Germinal center (tissue), 1 donor: ENCODE measurements at regions not wholly inside any gene's neighbourhood (a gene's known extent, or its start where the extent isn't known, plus 50 kb on each side); places are given as distances from the start of the nearest gene placed in this dataset.
"Not testable (repeated sequence)": the region's sequence is repeated elsewhere in the genome, so short reads cannot be mapped to it uniquely, and the experiment has no call there.

Experiments
- DNase-seq: peaks from one replicate; pipeline ENCODE4 v3.0.0; 2012; ENCODE audit warnings: mixed read lengths, low spot score

DNA sequence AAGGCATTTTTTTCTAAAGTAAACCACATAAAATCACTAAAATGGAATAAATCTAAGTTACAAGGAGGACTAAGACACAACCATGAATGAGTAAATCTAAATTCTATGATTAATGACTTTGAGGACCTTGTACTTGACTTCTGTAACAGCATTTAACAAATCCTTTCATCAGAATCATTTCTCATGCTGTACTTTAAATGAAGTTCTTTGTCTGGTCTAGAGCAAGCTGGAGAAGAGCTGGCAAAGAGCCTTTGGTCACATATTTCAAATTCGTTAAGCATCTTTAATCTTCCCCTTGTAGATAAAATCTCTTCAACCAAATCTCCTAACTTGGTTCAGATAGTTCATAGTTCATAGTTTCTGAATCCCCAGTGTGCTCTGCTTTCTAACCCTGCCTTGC, 405.4 kb downstream of the PTPRC start:
- DNase-seq: no peak

DNA sequence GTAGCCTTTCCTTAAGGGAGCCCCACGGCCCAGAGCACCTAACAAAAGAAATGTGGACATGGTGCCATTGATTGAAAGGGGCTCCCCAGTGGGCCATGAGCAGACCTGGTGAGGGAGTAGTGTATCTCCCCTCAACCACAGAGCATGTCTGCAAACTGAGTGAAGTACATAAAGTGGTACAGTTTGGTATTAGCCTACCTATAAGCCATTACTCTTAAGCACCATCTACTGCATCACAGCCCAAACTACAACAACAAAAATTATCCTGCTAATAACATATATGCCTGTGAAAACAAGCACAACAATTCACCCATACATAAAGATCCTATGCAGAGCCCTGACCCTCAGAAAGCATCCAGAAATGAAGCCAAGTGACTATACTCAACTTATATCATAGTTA, 407.8 kb downstream of the PTPRC start:
- peak; percentile 6 for DNase-seq

DNA sequence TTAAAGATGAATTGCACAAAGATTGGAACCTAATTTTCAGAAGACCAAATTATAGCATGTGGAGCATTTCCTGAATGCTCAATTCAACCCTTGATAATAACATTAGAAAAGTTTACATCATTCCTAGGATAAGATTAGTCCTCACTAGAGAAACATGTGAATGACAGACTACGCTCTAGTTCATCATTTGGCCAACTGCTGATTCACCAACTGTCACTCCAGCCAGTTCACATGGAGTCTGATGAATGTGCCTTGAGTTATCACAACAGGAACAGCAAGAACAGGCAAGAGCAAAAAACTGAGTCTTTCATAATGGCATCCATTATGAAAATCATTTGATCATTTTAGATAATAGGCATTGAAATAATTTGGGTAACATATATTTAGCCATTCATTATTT, 415.9 kb downstream of the PTPRC start:
- DNase-seq: no peak

DNA sequence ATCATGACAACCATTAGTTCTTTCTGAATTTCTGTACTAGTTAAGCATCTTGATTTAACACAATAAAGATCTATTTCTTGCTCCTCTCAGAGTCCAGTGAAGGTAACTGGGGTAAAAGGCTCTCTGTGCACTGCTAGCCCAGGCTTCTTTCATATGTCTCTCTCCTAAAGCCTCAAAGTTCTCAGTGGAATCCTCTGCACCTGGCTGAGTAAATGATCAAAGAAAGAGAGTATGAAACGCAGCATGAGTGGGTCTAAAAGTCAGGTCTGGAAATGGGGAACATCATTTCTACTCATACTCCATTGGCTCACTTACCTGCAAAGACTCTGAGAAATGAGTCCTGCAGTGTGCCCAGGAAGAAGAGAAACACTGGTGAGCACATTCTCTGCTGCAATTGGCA, 418.5 kb downstream of the PTPRC start:
- no peak for DNase-seq

DNA sequence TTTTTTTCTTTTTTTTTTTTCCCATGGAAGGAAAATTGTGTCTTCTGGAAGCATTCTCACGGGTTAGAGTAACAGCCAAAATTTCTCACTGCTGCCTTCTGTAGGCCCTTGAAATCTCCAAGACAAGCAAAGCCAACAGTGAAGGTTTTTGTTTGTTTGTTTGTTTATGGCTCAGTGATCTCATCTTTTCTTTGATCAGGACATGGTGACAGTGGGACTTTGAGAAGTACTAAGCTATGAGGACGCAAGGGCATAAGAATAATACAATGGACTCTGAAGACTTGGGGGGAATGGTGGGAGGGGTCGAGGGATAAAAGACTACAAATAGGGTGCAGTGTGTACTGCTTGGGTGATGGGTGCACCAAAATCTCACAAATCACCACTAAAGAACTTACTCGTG, 419.4 kb downstream of the PTPRC start:
- DNase-seq: no peak

DNA sequence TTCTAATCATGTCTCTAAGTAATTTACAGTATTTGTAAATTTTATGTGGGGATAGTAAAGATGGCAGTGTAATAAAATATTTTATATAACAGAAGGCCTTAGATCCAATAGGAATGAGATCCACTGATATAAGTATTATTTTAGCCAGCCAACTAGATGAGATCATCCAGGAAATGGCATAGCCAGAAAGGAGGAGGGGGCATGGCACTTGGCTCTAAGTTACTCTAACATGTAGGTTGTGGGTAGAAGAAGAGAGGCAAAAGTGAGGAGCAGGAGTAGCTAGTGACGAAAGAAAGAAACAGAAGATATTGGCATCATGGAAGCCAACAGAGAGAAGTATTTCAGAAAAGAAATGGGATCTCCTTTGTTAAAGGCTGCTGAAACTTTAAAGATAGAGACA, 426.1 kb downstream of the PTPRC start:
- DNase-seq: no peak

DNA sequence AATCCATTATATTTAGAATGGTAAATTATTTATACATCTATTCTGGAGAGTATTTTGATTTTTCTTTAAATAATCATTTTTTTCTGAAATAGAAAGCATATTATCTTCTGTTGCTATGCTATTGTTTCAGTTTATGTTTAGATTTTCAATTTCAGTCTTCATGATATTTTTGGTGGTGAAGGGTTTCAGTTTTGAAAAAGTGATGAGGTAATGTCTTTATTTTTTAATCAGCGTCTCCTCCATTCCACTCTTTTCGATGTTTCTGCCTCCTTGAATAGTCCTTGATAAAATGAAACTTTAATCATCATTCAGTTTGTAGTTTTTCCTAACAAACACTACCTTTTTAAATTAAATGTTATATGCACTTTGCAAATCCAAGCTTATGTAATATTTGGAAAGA, 428.6 kb downstream of the PTPRC start:
- no peak for DNase-seq

DNA sequence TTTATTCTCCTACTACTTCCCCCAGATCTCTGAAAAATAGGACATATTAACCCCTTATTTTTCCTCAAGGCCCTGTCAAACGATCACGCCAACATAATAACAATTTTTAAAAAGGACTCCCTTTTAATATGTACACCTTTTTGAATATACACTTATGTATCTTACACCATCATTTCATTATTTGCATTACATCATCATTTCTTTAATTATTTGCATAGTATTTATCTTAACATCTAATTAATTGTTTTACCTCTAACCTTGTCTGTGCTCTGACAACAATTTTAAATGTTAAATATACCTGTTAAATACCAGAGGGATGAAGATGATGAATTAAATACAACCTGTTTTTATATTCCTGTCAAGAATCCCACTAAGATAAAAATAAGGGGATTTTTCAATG, 432.2 kb downstream of the PTPRC start:
- DNase-seq: no peak

DNA sequence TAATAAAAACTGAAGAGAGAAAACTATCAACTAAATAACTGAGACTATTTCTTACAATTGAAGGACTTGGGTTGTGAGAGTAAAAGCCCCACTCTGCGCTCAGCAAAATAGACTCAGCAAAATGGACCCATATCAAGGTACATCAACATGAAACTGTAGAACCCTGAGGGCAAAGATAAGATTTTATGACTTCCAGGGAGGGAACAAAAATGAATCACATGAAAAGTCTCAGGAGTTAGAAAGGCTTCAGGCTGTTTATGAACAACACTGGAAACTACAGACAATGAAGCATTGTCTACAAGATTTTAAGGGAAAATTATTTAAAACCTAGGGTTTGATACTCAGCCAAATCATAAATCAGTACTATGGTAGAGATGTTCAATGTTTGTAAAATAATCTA, 434.3 kb downstream of the PTPRC start:
- DNase-seq: no peak

DNA sequence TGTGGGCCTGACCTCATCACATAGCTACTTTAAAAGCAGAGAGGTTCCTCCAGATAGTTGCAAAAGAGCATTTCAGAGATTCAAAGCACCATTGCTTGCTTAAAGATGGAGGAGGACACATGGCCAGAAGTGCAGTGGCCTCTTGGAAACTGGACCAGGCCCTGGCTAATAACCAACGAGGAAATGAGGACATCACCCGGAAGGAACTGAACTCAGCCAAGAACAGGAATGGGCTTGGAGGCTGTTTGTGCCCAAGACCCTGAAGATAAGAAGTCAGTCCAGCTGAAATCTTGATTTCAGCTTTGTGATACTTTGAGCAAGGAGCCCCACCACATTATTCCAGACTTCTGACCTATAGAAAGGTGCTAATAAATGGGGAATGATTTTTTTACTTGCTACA, 437.0 kb downstream of the PTPRC start:
- no peak for DNase-seq

DNA sequence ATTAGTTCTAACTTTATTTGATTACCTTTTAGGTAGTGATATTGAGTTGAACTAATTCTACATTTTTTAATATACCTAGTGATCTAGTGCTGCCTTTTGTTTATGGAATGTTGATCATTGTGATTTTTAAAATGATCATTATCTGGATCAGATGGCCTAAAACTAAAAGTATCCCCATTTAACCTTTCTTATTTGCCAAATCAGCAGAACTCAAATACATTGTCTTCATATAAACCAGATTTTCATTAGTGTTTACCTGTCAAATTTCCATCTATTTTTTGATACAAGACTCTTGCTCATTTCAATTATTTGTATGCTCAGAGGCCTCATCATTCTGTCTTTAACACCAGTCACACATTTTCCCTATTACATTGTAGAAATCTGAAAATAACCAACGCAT, 441.2 kb downstream of the PTPRC start:
- DNase-seq: no peak

DNA sequence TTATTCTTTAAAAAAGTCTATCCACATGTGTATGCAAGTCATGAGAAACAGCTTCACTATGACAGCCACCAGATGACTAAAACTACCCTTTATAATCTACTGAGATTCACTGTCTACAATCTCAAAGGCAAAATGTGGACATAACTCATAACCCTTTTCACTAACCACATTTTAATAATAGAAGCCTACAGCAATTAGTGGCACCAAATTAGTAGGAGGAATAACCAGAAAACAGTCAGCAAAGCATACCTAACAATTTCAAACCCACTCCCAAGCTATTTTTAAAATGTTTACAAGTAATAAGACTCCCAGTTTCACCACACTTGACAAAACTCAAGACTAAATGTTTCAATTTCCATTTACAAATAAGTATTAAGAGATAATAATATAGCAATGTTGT, 442.9 kb downstream of the PTPRC start:
- DNase-seq: no peak

DNA sequence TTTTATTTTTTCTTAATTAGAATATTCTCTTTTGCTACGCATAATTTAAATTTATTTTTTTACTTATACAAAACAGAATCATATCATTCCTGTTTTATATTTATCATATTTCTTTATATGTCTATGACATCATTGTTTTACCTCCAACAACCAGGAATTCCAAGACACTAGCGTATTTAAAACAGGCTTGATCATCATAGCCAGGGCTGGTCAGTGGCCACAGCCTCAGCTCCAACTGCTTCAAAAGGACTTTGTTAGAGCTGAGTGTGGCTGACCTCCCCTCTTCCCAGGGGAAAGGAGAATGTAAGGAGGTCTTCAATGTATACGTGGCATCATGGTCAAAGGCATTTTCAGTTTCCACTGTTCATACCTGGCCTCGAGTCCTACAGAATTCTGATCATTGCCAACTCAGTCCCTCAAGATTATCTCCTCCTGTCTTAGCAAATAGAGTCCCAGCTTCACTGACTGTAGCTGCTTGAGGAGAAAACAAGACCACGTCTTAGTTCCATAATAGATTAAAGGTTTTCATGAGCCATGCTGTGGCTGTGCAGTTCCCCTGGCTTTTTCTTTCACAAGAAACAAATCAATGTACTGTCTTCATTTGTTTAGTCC, 444.0 kb downstream of the PTPRC start:
- no peak for DNase-seq

DNA sequence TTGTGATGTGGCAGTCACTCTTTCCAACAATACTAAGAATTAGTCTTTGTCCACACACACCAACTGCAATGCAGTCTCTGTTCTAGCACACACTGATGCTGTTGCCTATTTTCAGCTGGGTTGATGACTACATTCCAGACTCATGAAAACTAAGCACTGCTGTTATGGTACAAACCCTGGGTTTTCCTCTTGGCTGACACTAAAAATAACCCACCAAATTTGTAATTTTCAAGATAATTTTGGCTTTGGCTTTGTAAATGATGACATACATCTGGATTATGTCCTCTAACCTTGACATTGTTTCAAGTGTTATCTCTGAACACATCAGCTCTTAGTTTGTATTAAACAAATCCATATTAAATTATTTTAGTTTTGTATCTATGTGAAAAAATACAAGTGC, 444.8 kb downstream of the PTPRC start:
- DNase-seq: no peak

DNA sequence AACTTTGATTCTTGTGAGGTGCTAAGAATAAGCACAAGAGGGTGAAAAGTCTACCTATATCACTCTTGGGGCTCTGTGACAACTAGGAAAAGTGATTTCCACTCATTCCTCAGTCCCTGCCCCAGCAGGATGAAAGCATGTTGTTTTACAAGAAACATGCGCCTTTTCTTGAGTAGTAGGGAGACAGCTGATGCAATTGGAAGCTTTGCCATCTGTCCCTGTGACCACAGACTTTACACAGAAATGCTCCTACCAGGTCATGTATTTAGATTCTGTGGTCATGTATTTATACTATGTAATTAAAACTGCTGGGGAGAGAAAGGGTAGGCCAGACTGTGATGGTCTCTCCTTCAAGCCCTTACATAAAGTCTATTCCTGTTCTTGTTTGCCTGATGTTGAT, 445.5 kb downstream of the PTPRC start:
- no peak for DNase-seq

DNA sequence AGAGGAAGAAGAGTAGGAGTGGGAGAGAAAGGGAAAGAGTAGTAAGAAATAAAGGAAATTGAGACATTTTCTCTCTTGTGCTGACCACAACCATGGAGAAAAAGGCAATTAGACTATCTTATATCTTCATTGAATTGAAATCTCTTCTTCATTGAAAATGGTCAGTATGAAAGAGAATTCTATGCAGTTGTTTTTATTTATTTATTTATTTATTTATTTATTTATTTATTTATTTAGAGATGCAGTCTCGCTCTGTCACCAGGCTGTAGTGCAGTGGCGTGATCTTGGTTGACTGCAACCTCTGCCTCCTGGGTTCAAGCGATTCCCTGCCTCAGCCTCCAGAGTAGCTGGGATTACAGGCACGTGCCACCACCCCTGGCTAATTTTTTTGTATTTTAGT, 447.1 kb downstream of the PTPRC start:
- DNase-seq: no peak

DNA sequence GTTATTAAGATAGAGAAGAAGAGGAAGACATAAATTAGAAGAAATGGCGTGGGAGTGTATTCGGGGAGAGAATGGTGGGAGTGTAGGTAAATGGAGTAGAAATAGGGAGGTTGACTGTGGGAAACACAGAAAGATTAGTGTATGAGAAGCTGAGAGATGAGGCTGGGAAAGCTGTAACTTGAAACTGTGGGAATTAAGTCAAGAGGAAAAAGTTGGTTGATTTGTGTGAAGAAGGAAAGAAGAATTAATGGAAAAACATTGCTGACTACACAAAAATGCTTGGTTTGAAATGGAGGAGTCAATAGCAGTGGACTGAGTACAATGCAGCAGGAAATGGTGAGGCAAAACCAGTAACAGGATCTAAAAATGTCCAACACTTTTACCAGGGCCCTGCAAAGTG, 448.3 kb downstream of the PTPRC start:
- DNase-seq: no peak

DNA sequence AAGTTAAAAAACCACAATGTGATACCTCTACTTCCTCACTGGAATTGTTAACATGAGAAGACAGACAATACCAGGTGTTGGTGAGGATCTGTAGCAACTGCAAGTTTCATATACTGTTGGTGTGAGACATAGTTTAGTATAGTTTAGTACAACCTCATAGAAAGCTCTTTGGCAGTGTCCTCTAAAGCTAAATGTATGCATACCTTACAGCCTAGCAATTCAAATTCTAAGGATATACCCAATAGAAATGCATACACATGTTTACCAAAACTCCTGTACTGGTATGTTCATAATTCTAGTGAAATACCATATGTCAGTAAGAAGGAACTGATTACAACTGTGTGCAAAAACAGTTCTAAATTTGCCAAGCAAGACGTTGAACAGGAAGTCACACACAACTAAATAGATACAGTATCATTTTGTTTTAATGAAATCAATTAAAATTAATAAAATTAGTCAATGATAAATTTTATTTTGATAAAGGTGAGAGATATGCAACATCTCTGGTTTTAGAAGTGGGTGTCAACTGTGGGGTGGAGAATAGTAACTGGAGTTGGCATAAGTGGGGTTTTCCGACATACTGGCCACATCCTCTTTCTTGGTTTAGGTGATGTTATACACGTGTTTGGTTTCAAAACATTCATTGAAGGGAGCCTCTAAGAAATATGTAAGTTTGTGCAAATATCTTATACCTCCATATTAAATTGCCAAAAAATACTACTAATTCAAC, 450.7 kb downstream of the PTPRC start:
- peak; percentile 41 for DNase-seq

DNA sequence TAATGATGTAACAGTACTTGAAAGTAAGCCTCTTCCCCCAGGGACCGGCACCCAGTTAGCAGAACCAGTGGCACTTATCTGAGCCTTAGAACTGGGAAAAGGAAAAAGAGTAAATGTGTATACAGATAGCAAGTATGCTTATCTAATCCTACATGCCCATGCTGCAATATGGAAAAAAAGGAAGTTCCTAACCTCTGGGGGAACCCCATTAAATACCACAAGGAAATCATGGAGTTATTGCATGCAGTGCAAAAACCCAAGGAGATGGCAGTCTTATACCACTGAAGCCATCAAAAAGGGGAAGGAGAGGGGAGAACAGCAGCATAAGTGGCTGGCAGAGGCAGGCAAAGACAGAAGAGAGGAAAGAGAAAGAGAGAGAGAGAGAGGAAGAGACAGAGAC, 456.8 kb downstream of the PTPRC start:
- not testable (repeated sequence) for DNase-seq

DNA sequence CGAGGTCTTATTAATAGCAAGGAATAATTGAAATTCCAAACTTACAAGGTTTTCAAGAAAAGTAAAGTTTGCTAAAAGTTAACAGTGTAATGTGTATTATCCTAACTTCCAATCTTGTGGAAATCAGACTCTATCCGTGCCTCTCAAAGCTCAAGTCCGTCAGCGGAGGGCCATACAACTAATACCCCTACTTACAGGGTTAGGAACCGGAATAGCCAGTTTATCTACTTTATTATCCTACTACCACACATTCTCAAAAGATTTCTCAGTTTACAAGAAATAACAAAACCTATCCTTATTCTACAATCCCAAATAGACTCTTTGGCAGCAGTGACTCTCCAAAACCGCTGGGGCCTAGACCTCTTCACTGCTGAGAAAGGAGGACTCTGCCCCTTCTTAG, 457.8 kb downstream of the PTPRC start:
- no peak for DNase-seq

DNA sequence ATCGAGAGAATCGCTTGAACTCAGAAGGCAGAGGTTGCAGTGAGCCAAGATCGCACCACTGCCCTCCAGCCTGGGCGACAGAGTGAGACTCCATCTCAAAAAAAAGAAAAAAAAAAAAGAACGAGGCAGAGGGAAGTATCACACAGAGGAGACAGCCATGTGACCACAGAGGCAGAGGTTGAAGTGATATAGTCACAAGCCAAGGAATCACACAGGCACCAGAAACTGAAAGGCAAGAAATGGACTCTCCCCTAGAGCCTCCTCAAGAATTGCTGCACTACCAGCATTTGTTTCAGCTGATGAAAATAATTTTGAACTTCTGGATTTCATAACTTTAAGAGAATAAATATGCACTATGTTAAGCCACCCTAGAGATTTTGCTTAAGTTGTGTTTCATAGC, 459.6 kb downstream of the PTPRC start:
- DNase-seq: no peak

DNA sequence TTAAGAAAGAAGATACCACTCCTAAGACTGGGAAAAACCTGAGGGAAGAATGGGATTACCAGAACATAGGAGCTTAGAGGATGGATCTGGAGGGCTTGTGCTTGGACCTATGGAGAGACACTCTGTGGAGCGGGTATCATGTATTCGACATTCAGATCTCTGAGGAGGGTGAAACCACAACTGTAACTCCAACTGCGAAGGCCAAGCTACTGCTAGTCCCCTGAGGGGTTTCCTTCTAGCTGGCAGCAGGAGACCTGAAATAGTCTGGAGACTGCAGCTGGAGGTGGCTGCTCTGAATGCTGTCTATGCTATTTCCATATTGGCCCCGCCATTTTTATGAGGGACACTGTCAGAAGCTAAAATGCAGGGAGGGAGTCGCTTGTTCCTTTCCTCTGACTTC, 462.3 kb downstream of the PTPRC start:
- DNase-seq: no peak

DNA sequence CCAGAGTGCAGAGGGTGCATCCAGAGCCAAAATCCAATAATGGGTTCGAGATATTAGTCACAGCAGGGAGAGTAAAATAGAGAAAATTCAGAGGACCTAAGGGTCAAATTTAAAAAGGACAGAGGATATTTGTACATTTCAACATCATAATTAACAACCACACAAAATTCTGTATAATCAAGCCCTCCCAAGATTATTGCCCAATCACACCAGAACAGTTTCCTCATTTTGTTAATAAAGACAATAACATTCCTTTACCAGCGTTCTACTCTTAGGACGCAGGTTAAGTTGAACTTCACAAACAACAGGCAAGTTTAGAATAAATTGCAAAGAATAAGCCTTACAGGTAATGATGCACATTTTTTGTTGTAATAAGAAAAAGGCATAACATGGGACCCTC, 462.8 kb downstream of the PTPRC start:
- no peak for DNase-seq

DNA sequence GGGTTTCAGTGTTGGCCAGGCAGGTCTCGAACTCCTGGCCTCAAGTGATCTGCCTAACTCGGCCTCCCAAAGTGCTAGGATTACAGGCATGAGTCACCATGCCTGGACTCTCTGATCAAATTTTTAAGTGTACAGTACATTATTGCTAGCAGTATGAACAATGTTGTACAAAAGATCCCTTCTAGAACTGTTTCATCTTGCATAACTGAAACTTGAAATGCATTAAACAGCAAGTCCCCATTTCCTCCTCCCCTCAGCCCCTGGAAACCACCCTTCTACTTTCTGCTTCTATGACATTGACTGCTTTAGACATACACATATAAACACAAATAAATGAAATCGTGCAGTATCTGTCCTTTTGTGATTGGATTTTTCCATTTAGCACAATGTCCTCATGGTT, 463.4 kb downstream of the PTPRC start:
- DNase-seq: no peak
